LoVo (cell line): ENCODE measurements at regions not wholly inside any gene's neighbourhood (a gene's known extent, or its start where the extent isn't known, plus 50 kb on each side); places are given as distances from the start of the nearest gene placed in this dataset.
"Not testable (repeated sequence)": the region's sequence is repeated elsewhere in the genome, so short reads cannot be mapped to it uniquely, and the experiment has no call there.

Source experiments
- DNase-seq: peaks from one replicate; pipeline ENCODE4 v3.0.0-alpha.2; 2016; ENCODE audit warnings: low spot score

DNA sequence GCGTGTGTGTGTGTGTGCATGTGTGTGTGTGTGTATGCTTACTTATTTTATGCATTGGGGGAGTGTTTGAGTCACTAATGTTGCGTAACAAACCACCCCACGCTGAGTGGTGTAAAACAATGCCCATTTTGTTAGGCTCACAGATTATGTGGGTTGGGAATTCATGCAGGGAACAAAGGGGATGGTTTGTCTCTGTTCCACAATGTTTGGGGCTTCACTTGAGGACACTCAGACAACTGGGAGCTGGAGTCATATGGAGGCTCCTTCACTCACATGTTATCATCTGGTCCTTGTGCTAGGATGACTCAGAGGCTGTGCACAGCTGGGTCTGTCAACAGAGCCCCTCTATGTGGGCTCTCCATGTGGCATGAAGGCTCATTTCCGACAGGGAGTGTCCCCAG, 51.3 kb upstream of the LARGE1 start:
- no peak for DNase-seq

DNA sequence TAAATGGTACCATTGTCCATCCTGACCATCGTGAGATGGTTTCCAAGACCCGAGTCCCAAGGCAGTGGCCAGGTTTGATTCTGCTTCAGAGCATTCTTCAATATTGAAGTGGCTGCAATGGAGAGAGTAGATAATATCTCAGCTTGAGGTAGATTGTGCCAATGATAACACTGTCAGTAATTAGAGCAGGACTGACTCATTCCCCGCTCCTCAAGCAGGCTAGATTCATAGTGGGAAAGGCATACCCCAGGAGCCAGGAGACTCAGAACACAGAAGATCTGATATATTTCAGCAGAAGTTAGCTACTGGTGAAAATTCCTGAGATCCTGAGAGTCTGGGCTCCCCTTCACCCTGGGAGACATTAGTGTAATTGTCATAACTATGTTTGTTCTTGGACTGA, 55.6 kb upstream of the LARGE1 start:
- no peak for DNase-seq

DNA sequence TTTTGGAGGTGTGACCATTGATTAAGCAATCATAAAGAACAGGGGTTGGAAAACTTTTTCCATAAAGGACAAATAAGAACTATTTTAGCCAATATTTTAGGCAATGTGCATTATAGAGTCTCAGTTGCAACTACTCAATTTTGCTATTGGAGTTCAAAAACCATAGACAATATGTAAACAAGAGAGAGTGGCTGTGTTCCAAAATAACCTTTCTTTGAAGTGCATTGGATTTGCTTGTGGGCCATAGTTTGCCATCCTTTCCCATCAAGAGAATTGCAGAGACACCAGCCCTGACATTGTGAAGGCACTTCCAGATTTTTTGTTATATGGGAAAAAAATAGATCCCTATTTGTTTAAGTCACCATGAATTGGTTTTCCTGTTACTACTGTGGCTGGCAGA, 63.3 kb upstream of the LARGE1 start:
- DNase-seq: no peak

DNA sequence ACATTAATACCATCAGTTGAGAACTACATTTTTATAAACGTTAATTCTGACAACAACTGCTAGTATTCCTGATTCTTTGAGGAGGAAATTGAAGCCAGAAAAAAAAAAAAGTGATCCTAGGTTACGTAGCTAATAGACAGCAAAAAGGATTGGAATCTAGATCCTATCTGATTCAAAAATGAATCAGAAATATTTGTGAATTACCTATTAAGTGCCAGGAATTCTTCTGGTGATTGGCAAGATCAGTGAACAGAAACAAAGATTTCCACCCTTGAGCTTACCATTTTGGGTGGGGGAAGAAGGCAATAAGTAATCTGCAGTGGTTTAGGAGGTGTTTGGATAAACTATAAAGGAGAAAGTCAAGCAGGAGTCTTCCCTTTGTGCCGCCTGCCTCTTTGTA, 63.9 kb upstream of the LARGE1 start:
- DNase-seq: no peak

DNA sequence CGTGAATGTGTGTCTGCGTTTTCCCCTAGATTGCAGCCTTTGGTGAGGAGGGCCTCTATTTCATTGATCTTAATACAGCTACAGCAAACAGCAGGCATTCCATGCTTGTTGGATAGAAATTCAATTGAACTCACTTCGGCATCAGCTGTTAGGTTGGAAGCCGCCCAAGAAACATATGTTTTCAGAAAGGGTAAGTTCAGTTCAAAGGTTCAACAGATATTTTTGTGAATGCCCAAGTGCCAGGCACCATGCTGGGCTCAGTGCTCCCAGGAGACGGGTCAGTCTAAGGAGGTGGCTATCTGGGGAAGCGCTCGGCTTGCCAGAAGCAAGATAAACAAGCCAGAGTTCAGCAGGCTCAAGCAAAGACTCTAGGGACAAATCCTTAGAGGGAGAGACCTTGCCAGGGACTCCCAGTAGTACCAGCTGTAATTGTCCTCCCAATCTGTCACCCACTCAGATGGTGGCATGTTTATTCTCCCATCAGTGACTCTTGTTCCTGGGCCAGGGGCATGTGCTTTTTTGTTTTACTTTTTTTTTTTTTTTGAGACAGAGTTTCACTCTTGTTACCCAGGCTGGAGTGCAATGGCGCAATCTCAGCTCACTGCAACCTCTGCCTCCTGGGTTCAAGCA, 64.5 kb upstream of the LARGE1 start:
- no peak for DNase-seq

DNA sequence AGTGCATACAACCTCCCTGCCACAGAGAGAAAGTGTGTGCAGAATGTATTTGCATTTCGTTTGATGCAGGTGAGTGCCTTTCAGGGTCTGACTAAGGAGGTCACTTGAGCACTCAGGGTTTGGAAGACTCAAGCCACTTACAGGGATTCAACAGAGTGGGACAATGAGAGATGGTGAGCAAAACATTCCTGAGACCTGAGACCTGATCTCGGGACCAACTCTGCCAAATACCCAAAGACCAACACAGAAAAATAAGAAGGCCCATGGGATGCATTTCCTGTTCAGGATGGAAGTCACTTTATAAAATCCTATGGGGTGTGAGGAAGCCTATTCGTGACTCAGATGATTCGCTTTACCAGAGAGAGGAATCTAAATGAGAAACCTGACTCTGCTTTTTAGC, 65.2 kb upstream of the LARGE1 start:
- no peak for DNase-seq

DNA sequence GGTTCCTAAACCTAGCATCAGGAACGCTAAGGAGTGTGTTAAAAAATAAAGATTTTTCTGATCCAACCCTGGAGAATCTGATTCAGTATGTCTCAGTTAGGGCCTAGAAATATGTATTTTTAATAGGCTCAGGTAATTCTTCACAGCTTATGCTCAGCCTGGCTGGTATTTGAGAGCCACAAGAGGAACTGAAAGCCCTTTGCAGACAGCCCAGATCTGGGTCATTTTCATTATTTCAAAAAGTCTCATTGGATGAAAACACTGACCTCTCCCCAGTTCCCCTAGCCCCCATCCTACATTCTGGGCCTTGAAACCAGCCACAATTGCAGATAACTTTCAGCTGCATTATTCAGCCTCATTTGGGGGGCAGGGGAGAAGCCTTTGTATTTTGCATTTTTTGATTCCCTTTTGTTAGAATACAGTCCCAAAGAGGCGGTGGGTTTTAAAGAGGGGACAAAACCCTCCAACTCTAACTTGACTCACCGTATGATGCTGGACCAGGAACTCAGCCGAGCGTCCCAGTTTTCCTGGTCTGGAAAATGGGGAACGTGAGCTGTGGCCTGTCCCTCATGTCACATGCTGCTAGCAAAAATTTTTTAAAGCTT, 66.0 kb upstream of the LARGE1 start:
- no peak for DNase-seq

DNA sequence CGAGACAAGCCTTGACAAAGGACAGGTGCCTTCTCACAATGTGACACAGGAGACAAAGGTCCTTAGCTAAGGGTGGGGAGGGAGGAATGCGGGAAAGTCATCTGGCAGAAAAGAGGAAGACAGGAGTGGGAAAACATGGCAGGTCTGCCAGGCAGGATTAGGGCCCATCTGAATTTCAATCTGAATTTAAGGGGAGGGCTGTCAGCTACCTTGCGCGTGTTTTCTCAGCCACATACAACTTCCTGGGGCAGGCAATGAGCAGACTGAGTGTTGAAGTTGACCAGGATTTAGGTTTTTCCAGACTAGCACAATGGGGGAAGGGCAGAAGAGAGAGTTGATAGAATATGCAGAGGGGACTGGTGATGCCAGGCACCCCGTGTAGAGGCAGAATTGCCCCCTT, 66.7 kb upstream of the LARGE1 start:
- DNase-seq: no peak

DNA sequence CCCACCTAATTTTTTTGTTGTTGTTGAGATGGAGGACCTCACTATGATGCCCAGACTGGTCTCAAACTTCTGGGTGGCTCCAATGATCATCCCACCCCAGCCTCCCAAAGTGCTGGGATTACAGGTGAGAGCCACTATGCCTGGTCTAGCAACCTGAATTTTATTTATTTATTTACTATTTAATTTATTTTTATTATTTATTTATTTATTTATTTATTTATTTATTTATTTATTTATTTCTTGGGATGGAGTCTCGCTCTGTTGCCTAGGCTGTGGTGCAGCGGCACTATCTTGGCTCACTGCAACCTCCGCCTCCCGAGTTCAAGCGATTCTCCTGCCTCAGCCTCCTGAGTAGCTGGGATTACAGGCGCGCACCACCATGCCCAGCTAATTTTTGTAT, 69.0 kb upstream of the LARGE1 start:
- not testable (repeated sequence) for DNase-seq

DNA sequence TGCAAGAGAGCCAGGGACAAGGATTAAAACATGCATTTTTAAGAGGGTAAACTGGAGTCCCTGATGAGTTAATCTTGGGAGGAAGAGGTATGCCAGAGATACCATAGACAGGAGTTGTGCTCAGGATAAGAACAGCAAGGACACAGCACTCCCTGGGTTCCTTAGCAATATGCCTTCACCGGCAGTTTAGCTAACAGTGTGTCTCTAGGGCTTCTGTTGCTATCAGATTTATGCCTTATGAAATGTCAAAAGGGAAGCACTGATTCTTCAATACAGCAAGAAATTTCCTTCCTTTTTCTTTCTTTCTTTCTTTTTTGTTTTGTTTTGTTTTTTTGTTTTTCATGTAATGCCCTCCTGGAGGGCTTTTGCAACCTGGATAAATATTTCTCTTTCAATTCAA, 71.3 kb upstream of the LARGE1 start:
- no peak for DNase-seq

DNA sequence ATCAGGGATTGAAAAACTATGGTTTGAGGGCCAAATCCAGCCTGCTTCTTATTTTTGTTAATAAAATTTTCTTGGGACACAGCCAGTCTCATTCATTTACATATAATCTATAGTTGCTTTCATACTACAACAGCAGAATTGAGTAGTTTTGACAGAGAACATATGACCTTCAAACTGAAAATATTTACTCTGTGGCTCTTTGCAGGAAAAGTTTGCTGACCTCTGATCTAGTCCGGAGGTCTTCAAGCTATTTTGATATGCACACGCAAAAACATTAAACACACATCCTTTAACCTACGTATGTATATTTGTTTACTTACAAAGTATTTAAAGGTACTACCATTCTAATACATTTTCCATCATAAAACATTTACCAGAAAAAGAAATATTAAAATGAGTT, 76.5 kb upstream of the LARGE1 start:
- DNase-seq: no peak

DNA sequence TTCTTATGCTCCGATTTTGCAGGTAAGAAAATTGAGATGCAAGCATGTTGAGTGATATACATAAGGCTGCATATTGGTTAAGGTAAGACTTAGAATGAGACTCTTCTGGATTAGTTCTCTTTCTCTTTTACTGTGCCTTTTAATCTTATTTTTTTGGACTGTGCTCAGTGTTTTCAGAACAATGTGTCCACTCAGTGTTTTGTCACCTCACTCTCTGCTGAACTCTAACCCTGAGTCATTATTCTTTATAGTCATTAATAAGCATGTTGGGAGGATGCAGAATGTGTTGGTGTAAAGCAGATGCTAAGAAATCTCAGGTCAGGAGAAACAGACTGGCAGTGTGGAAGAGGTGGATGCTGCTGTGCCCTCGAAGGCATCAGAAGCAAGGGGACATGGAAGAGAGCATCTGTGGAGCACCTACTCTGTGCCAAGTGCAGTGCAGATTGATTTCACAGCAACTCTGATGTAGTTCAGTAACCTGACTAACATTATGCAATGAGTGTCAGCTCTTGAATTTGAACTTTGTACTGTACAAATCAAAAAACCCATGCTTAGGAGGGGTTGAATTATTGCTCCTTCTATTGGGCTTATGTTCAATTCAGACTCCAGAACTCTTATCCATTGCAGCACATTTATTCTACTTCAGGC, 80.7 kb upstream of the LARGE1 start:
- no peak for DNase-seq

DNA sequence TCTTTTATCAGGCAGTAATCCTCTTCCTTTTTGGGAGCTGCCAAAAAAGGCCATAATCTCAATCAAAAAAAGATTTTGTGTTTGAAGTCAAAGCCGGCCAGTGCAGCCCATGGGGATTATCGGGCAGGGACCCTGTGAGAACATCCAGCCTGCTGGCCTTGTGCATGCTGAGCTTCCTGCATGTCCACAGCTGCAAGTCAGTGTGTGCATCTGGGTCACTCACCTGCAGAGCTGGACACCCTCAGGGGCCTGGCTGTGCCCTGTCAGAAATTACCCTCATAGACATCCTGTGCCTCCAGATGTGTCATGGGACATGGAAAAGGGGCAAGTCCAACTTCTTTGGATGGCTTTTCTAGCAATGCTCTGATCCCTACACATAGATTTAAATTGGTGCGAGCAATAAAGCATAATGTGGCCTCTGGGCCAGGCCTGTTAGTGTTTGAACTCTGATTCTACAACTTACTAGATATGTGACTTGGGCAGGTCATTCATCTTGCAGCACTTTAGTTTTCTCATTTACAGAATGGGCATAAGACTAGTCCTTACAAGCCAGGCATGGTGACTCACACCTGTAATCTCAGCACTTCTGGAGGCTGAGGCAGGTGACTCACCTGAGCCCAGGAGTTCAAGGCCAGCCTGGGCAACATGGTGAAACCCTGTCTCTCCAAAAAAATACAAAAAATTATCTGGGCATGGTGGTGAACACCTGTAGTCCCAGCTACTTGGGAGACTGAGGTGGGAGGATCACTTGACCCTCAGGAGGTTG, 81.6 kb upstream of the LARGE1 start:
- DNase-seq: no peak

DNA sequence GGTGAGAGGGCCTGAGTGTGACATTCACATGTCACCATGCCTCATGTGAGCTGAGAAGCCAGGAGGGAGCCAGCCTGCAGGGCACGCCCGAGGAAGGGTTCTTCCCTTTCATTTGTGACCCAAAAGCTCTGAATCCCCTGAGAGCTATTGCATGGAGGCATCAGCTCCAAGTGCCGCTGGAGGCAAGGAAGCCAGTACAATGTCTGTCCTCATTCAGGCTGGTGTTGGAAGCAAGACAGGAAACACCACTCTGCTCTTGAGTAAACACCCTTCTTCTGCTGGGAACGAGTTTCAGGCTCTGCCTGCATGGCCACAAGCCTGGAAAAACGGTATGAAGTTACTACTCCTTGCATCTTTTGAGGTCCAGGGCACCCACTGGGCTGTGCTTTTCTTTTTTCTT, 83.8 kb upstream of the LARGE1 start:
- DNase-seq: no peak

DNA sequence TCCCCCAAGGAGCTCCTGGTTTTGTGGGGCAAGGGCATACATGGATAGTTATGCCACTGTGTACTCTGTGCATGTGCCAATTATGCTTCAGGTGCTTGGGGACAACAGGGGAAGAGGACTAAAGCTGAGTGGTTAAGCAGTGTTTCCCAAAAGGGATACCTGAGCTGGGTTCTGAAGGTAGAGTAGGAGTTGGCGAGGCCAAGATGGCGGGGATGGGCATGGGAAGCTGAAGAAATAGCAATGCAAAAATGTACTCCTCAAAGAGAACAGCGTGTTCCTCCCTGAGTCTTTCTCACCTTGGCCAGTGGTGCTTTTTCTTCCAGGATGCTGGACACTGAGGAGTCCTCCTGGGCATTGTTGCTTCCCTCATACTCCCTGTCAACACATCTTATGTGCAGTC, 90.0 kb upstream of the LARGE1 start:
- no peak for DNase-seq

DNA sequence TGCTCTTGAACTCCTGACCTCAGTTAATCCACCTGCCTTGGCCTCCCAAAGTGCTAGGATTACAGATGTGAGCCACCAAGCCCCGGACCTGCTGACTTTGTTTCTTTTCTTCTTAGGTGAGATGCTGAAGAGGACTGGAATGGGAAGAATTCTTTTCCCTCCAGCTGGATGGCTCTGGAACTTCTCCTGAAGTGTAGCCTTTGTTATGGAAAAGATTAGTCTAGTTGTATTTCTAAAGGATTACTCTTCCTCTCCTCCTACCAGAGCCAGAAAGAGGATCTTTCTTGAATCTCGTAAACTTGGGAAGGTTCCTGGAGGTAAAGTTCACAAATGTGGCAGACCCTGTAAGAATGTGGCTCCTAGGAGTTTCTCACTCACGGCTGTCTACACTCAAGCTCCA, 95.4 kb upstream of the LARGE1 start:
- no peak for DNase-seq

DNA sequence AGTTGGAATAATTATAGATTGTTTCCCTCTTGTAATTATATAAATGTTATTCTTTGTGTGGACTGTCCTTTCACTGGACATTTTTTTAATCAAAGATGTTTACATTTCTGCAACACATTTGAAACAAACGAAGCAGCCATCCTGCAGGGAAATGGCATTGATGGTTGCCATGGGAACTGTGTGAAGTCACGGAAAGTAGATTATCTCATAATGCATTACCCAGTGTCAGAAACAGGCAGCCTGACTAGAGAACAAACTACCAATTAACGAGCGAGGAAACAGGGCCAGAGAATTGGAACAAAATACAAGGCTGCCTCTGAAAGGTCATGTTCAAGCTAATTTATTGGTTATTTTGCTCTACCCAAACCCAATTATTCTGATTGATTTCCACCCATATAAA, 96.9 kb upstream of the LARGE1 start:
- no peak for DNase-seq

DNA sequence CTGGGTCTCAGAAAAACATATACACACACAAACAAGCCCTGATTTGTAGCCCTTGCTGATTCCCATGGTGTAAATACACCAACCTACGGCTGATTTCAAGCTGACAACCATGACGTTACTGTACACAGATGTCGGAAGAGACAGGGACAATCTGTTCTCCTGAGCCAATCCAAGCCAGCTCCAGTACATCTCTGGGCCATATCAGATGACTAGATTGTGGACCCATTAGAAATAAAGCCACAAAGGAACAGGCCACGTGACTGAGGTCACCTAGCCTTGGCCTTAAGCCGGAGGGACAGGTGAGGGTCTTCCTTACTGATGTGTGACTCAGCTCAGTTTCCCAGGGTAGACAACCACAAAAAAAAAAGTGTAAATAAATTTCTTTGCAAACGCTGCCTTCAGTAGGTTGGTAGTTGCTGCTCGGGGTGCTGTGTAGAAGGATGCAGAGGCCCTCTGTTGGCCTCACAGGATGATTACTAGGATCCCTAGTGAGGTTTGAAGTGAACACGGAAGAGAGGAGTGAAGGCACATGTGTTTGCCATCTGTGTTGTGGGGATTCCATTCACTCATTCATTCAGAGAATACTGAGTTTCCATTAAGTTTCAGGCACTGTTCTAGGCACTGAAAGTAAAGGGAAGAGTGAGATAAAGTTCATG, 99.0 kb upstream of the LARGE1 start:
- no peak for DNase-seq

DNA sequence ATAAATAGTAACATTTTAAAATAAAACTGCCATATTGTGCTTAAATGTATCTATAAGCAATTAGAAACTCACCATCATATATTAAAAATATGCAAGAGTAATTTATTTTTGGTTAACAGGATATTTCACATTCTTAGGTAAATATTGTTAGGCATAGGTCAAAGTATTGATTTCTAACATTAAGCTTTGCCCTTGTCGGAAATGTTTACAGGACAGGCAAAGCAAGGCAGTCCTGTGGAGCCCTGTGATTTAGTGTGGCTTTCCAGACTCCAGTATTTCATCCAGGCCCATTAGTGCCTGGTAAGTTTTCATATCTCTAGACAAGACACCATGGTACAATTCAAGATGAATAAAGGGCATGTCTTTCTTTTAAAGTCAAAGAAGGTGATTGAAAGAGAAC, 114.9 kb upstream of the LARGE1 start:
- DNase-seq: no peak

DNA sequence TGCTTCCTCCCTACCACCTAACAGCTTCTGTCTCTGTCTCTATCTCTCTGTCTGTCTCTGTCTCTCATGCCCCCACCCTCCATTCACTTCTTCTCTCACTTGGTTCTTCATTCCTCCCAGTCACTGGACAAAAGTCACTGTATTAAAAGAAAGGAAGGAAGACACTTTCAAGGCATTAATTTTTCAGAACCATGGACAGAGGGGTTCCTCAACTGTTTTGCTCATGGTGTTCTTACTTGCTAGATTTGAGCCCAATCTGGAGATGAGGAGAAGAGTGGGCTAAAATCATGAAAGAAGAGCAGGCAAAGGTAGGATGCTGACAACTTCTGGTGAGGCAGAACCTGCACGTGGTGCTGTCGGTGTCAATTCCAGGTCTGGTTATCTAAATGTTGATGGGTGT, 116.7 kb upstream of the LARGE1 start:
- DNase-seq: no peak

DNA sequence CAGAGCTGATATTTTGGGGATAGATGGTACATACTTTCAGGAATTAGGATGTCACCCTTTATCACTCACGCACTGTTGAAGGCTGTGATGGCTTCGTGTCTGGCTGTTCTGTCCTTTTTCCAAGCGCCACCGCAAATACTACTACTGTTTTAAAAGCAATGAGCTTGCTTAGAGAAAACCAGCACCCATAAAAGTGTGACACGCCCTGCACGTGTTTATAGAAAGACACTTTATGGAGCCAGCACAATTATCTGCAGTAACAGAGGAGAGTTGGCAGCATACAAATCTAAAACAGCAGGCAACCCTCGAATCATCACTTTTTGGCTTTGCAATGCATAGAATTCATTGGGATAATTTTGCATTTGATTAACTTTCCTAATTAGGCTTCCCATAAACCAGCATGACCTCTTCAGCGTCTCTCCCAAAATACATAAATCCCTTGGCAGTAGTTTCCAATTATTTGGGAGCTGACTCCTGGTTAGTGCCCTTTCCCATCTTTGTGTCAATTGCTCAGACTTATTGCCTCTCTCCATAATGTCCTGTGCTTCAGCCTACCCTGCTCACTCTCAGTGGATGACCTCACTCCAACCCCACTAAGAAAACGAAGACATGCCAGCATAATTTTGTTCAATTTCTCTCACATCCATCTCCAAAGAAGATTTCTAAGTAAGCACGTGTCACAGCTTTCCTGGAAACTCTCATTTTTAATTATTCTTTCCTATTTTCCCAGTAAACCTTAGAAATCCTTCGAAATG, 118.7 kb upstream of the LARGE1 start:
- DNase-seq: no peak

DNA sequence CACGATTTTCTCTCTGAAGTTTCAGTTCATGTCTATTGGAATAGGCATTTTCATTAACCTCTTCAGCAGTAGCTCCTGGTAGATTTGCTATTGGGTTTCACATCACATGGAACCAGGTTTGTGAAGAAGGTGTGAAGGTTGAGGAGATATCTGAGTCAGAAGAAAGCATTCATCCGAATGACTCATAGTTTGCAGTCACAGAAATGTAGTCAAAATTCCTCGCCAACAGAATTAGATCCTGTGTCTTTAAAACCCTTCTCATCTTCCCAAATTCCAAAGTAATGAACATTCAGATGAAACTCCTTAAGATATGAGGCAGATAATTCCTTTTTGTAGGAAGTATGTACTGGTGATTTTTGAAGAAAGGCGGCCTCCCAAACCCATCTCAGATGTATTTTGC, 125.0 kb upstream of the LARGE1 start:
- no peak for DNase-seq
